T-helper 1 cell (primary cell): ENCODE measurements at regions not wholly inside any gene's neighbourhood (a gene's known extent, or its start where the extent isn't known, plus 50 kb on each side); places are given as distances from the start of the nearest gene placed in this dataset.

Experiments used
- DNase-seq, 5 donors: peaks; one replicate each; pipeline ENCODE4 v3.0.0-alpha.2; 2012 to 2020

DNA sequence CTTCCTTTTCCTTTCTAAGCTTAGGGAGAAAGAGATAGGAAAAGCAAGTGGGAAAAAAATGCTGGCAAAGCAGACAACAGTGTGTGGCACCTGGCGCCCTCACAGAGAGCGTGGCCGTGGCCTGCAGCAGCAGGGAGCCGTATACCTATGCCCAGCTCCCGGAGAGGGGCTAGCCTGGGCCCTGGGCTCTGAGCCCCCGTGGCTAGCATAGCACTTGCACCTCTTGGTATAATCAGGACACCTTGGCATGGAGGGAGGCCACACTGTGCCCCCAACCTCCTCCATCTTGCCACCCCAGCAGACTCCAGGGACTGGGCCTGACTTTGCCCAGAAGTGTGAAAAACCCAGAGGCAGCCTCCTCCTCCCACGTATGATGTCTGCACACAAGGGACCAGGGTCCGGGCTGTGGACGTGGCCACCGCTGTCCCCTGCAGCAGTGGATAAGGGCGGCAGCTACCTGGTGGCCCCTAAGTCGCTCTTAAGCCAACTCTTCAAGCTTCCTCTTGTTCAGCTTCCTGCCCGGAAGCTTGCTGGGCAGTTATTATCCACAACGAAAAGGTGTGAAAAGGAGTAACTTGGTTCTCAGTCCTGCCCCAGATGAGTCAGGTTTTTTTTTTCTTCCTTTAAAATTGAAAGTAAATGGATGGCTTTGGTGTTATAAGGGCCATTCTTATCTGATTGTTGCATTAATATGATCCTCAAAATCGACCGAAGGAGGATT is 249.1 kb upstream of the PITRM1 start:
- no peak for DNase-seq

DNA sequence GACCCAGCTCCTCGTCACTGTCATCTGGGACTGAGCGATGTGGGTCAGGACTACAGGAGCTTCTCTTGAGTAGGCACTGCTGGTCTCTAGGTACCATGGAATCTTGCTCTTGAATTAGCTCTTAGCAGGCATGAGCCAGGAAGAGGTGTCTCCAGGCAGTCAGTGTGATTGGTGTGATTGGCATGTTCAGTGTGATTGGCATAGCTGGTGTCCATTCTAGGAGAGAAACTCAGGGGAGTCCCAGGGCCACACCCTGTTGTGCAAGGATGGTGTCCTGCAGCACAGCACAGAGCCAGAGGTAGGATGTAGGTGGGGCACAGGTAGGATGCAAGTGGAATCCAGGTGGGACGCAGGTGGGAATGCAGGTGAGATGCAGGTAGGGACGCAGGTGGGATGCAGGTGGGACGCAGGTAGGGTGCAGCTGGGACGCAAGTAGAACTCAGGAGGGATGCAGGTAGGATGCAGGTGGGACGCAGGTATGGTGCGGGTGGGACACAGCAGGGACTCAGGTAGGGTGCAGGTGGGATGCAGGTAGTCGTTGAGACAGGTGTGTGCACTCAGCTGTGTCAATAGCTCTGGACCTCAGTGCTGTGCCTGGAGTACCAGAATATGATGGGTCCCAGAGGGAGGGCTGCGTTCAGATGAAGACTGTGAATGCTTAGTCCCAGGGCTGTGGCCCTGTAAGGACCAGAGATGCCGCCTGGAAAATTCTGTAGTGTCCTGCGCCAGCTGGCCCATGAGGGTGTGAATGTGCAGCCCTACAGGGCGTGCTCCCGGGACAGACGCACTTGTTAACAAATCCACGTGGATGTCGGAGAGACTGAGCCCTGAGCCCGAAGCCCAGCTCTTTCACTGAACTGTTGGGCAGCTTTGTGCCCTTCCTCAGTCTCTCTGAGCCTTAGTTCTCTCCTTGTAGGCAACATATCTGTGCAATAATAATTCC is 248.2 kb upstream of the PITRM1 start:
- DNase-seq, result no peak

DNA sequence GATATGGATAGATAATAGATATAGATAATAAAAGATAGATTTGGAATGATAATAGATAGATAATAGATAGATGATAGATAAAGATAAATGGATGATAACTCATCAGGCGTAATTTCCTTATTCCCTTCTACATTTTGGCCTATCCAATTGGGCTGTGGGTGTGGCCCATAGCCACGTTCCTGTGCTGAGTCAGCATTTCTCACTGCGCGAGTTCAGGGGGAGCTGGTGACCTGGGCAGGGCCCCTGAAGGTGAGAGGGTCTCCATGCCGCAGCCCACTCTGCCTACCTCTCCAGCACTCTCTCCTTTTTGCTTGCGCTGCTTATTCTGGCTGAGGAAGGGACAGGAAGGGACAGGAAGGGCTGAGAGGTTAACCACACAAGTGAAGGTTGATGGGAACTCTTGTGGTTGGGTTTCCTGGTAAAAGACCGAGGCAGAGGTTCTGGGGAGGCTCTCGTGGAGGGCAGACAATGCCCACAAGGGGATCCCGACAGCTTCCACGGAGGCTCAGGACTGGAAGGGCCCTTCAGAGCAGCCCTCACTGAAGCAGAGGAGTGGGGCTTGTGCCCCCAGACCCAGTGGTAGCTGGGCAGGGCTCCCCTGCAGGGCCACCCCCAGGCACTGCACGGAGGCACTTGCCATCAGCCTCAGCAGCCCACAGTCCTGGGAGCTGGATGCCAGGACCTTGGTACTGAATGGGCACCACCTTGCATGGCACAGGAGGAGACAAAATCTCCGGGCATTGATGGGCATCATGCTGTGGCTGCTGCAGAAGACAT is 247.3 kb upstream of the PITRM1 start:
- DNase-seq, result peak in 1 of 5 donors; percentile 56

GRCh38 chr10:3418926-3419325 is 246.3 kb upstream of the PITRM1 start:
- no peak for DNase-seq

DNA sequence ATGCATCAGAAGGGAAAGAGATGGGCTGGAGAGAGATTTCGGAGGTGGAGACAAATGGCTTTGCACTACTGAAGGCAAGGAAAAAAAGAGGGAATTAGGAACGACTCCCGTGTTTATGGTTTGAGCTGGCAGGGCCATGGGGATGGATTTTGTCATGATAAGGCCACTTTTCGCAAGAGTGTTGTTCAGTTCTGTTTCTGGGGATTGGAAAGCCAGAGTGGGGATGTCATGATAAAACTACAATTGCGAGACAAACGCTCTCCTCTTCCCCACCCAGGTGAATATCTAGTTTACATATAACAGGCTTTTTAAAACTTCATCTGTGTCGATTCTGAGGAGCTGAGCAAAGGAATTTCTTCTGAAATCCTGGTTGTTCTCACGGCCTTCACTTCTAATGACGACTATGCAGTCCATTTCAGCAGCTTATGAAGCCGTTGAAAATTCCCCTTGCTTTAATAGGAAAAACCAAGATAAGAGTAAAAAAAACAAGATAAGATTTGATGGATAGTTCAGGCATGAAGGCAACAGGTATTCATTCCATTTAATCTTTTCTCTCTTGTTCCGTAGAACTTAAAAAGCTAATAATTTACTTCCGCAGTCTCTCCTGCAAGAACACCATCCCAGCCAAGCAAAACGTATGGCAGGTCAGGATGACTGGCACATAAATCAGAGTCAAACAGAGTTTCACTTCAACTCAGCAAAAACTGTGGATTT is 245.6 kb upstream of the PITRM1 start:
- no peak for DNase-seq

- no peak for DNase-seq
Measured at GRCh38 chr10:3417096-3417495, 244.5 kb upstream of the PITRM1 start.

GRCh38 chr10:3415878-3416605 is 243.5 kb upstream of the PITRM1 start:
- DNase-seq, result no peak

GRCh38 chr10:3415038-3415736 is 242.6 kb upstream of the PITRM1 start:
- no peak for DNase-seq

DNA sequence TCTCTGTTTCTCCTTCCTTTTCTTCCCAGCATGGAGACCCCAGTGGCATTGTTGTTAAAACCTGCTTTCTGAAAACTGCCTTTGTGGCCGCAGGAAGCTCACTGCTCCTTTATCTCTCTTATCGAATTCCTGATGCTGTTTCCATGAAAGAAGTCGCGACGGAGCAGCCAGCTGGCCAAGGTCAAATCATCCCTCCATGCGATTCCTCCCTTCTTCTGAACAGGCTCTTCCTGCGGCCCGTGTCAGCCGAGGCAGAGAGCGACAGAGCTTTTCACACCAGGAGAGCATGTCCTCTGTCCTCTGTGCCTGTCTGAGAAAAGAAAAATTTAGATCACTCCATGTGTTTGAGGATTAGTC is 242.1 kb upstream of the PITRM1 start:
- DNase-seq, result no peak

- DNase-seq, result no peak
Measured at GRCh38 chr10:3413937-3414666, 241.5 kb upstream of the PITRM1 start.

DNA sequence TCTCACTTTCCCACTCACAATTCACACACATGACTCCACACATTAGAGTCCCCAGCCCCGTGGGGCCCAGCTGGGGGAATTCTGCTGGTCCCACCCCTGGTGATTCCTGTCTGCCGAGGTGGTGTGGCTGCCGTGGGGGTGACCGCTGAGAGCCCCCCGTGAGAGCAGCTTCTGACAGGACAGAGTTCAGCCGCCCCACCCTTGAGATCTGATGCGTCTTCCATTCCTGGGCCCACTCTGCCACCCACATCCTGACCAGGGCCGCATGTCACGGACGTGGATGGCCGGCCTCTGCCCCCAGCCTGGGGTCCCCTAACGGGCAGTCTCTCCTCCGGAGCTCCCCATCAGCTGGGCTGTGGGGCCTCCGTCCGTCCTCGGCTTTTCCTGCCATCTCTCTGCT is 240.1 kb upstream of the PITRM1 start:
- DNase-seq, result no peak

- DNase-seq, result no peak
Measured at GRCh38 chr10:3412071-3412582, 239.5 kb upstream of the PITRM1 start.

DNA sequence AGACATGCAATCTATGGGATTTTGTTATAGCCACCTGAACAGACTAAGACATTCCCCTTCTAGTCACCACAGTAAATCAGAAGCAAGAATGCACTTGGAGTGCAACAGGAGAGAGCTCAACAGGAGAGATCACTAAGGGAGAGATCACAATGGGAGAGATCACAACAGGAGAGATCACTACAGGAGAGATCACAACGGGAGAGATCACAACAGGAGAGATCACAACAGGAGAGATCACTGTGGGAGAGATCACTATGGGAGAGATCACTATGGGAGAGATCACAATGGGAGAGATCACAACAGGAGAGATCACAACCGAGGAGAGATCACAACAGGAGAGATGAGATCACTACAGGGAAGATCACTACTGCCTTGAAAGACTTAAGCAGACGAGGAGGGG is 238.5 kb upstream of the PITRM1 start:
- DNase-seq, result no peak

DNA sequence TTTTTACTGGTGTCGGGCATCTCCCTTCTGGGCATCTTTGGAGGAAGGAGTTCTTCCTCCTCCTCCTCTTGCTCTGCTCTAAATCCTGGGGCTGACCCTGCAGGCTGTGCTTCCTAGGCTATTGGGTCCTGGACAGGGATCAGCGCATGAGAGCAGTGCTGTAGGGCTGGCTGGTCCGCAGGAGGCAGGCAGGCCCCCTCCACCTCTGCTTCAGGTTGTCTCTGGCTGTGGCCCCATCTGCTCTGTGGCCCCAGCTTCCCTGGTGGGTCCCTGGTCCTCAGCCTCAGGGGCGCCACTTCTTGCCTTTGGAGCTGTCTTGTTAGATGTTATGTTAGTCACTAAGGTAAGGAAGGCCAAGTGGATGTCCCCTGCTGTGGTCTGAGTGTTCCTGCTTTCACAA is 237.3 kb upstream of the PITRM1 start:
- DNase-seq, result no peak

GRCh38 chr10:3408603-3409365 is 236.2 kb upstream of the PITRM1 start:
- no peak for DNase-seq

GRCh38 chr10:3407208-3407607 is 234.6 kb upstream of the PITRM1 start:
- DNase-seq, result no peak

- no peak for DNase-seq
Measured at GRCh38 chr10:3406556-3406955, 234.0 kb upstream of the PITRM1 start.

- DNase-seq, result no peak
Measured at GRCh38 chr10:3404381-3404780, 231.8 kb upstream of the PITRM1 start.

DNA sequence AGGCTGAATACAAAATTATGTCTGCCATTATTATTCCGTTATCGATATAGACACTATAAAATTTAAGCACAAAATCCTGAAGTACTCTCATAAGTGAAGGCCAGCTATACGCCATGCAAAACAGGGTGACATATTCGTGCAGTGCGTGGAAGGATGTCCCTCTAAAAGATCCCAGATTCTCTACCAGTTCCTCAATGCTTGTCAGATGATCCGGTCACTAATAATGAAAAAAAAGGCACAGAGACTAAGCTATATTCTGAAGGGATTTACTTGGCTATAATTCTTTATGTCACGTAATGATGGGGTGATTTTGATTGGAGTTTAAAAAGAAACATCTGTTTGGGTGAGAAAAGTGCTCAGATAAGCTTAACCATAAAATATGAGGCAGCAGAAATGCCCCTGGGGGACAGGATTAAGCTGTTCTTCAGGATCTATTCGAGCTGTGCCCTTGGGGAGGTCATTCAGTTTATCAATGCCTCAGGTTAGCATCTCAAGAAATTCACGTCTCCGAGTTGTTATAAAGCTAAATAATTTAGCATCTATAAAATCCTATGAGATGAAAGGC is 229.7 kb upstream of the PITRM1 start:
- DNase-seq, result no peak
